Loucy (cell line): ENCODE measurements at regions not wholly inside any gene's neighbourhood (a gene's known extent, or its start where the extent isn't known, plus 50 kb on each side); places are given as distances from the start of the nearest gene placed in this dataset.

Experiments
- EZH2phosphoT487 ChIP-seq: fragments of 200-600 bp; IDR thresholded peaks from 2 replicates; pipeline ENCODE4 v1.6.1; 2018; ENCODE audit warnings: antibody characterized with exemption, mild to moderate bottlenecking, moderate library complexity, borderline replicate concordance
- TF ChIP-seq, protein P1 (sequence below): fragments of 200-600 bp; sonication (generic); conservative IDR thresholded peaks from 2 replicates; pipeline ENCODE4 v1.5.1; 2014; ENCODE audit warnings: mild to moderate bottlenecking, antibody characterized with exemption, low read length

GRCh38 chr5:15069407-15069905 is 197.9 kb upstream of the ANKH start:
- TF ChIP-seq, protein P1, sequence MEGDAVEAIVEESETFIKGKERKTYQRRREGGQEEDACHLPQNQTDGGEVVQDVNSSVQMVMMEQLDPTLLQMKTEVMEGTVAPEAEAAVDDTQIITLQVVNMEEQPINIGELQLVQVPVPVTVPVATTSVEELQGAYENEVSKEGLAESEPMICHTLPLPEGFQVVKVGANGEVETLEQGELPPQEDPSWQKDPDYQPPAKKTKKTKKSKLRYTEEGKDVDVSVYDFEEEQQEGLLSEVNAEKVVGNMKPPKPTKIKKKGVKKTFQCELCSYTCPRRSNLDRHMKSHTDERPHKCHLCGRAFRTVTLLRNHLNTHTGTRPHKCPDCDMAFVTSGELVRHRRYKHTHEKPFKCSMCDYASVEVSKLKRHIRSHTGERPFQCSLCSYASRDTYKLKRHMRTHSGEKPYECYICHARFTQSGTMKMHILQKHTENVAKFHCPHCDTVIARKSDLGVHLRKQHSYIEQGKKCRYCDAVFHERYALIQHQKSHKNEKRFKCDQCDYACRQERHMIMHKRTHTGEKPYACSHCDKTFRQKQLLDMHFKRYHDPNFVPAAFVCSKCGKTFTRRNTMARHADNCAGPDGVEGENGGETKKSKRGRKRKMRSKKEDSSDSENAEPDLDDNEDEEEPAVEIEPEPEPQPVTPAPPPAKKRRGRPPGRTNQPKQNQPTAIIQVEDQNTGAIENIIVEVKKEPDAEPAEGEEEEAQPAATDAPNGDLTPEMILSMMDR = no peak
- no peak for TF ChIP-seq EZH2phosphoT487
